Neural progenitor cell (in vitro differentiated cells): ENCODE measurements at regions not wholly inside any gene's neighbourhood (a gene's known extent, or its start where the extent isn't known, plus 50 kb on each side); places are given as distances from the start of the nearest gene placed in this dataset.

Source experiments
- CTCF ChIP-seq: fragments of 200-600 bp; sonication (generic); IDR thresholded peaks from 2 replicates; pipeline ENCODE4 v1.5.1; 2017; ENCODE audit warnings: antibody characterized with exemption, mild to moderate bottlenecking
- EZH2phosphoT487 ChIP-seq: fragments of 200-600 bp; sonication (generic); IDR thresholded peaks from 2 replicates; pipeline ENCODE4 v1.6.1; 2017; ENCODE audit warnings: antibody characterized with exemption

- TF ChIP-seq CTCF (no peak), EZH2phosphoT487 (no peak)
These were observed 476.4 kb downstream of the TOX3 start for GRCh38 chr16:52070341-52071057.
